ENCODE measurements at regions not wholly inside any gene's neighbourhood (a gene's known extent, or its start where the extent isn't known, plus 50 kb on each side); places are given as distances from the start of the nearest gene placed in this dataset.

- DNase-seq (ENCODE audit: low read depth), result no peak
These were observed 56.5 kb downstream of the CT47B1 start for GRCh38 chrX:120819126-120819525.

GRCh38 chrX:120813982-120814381, 61.7 kb downstream of the CT47B1 start:
- no peak for DNase-seq (ENCODE audit: low read depth)

GRCh38 chrX:120801426-120801825, 74.2 kb downstream of the CT47B1 start:
- no peak for DNase-seq (ENCODE audit: low read depth)

- DNase-seq (ENCODE audit: low read depth), result no peak
These were observed 78.3 kb downstream of the CT47B1 start for GRCh38 chrX:120797188-120797851.

- DNase-seq (ENCODE audit: low read depth), result no peak
These were observed 80.4 kb downstream of the CT47B1 start for GRCh38 chrX:120795301-120795700.

GRCh38 chrX:120794525-120794975, 81.1 kb downstream of the CT47B1 start:
- peak; percentile 53 for DNase-seq (ENCODE audit: low read depth)

GRCh38 chrX:120793098-120793497, 82.6 kb downstream of the CT47B1 start:
- DNase-seq (ENCODE audit: low read depth), result no peak

GRCh38 chrX:120791013-120791643, 84.5 kb downstream of the CT47B1 start:
- peak; percentile 62 for DNase-seq (ENCODE audit: low read depth)

- DNase-seq (ENCODE audit: low read depth), result no peak
These were observed 85.1 kb downstream of the CT47B1 start for GRCh38 chrX:120790552-120790951.

GRCh38 chrX:120790118-120790517, 85.5 kb downstream of the CT47B1 start:
- DNase-seq (ENCODE audit: low read depth), result peak; percentile 76

- DNase-seq (ENCODE audit: low read depth), result peak; percentile 25
These were observed 94.3 kb downstream of the CT47B1 start for GRCh38 chrX:120781403-120781802.

GRCh38 chrX:120775959-120776358, 99.7 kb downstream of the CT47B1 start:
- DNase-seq (ENCODE audit: low read depth), result no peak

- DNase-seq (ENCODE audit: low read depth), result no peak
These were observed 101.1 kb downstream of the CT47B1 start for GRCh38 chrX:120774606-120775005.

- DNase-seq (ENCODE audit: low read depth), result no peak
These were observed 101.9 kb downstream of the CT47B1 start for GRCh38 chrX:120773801-120774200.

- DNase-seq (ENCODE audit: low read depth), result peak; percentile 69
These were observed 105.9 kb downstream of the CT47B1 start for GRCh38 chrX:120769576-120770341.

GRCh38 chrX:120768681-120769080, 107.0 kb downstream of the CT47B1 start:
- DNase-seq (ENCODE audit: low read depth), result peak; percentile 79

- DNase-seq (ENCODE audit: low read depth), result peak; percentile 3
These were observed 107.4 kb downstream of the CT47B1 start for GRCh38 chrX:120768254-120768653.

GRCh38 chrX:120763269-120763668, 112.4 kb downstream of the CT47B1 start:
- DNase-seq (ENCODE audit: low read depth), result no peak

- peak; percentile 5 for DNase-seq (ENCODE audit: low read depth)
These were observed 113.9 kb downstream of the CT47B1 start for GRCh38 chrX:120761810-120762209.

- no peak for DNase-seq (ENCODE audit: low read depth)
These were observed 116.0 kb downstream of the CT47B1 start for GRCh38 chrX:120759685-120760084.

- no peak for DNase-seq (ENCODE audit: low read depth)
These were observed 120.4 kb downstream of the CT47B1 start for GRCh38 chrX:120755066-120755846.
